H9 (cell line): ENCODE measurements at regions not wholly inside any gene's neighbourhood (a gene's known extent, or its start where the extent isn't known, plus 50 kb on each side); places are given as distances from the start of the nearest gene placed in this dataset.

Experiments
- DNase-seq: peaks from one replicate; pipeline ENCODE4 v3.0.0-alpha.2; 2017
- H2AFZ ChIP-seq: one replicate; pipeline ENCODE4 v1.6.1; 2013; ENCODE audit warnings: mild to moderate bottlenecking, low read length, control low read depth, moderate library complexity
- H2AK5ac ChIP-seq: 2 replicates; pipeline ENCODE4 v1.6.1; 2013; ENCODE audit warnings: low read length, control low read depth, mixed read lengths; ENCODE audit not compliant: insufficient read length
- H2BK120ac ChIP-seq: one replicate; pipeline ENCODE4 v1.6.1; 2013; ENCODE audit warnings: low read depth, mild to moderate bottlenecking, low read length, control low read depth, inconsistent platforms; ENCODE audit not compliant: poor library complexity, severe bottlenecking
- H2BK12ac ChIP-seq: 2 replicates; pipeline ENCODE4 v1.6.1; 2013; ENCODE audit warnings: low read length, control low read depth, mixed read lengths, low read depth; ENCODE audit not compliant: insufficient read length
- H2BK15ac ChIP-seq: 2 replicates; pipeline ENCODE4 v1.6.1; 2013; ENCODE audit warnings: low read depth, low read length, control low read depth
- H2BK20ac ChIP-seq: one replicate; pipeline ENCODE4 v1.6.1; 2013; ENCODE audit warnings: low read depth, mild to moderate bottlenecking, low read length, control low read depth, inconsistent platforms; ENCODE audit not compliant: poor library complexity, severe bottlenecking
- H2BK5ac ChIP-seq: 2 replicates; pipeline ENCODE4 v1.6.1; 2013; ENCODE audit warnings: low read length, control low read depth, mixed read lengths; ENCODE audit not compliant: insufficient read length
- H3K14ac ChIP-seq: 2 replicates; pipeline ENCODE4 v1.6.1; 2013; ENCODE audit warnings: low read length, control low read depth; ENCODE audit not compliant: insufficient read depth
- H3K18ac ChIP-seq: 2 replicates; pipeline ENCODE4 v1.6.1; 2013; ENCODE audit warnings: low read depth, mild to moderate bottlenecking, mixed read lengths, low read length, control low read depth; ENCODE audit not compliant: insufficient read length
- H3K23ac ChIP-seq: 2 replicates; pipeline ENCODE4 v1.6.1; 2013; ENCODE audit warnings: low read length, control low read depth, mixed read lengths, low read depth; ENCODE audit not compliant: insufficient read length
- H3K23me2 ChIP-seq: 2 replicates; pipeline ENCODE4 v1.6.1; 2013; ENCODE audit warnings: low read depth, mild to moderate bottlenecking, mixed read lengths, low read length, control low read depth; ENCODE audit not compliant: insufficient read length, poor library complexity, severe bottlenecking
- H3K27ac ChIP-seq: 2 replicates; pipeline ENCODE4 v1.5.1; 2013; ENCODE audit warnings: low read length, control low read depth, mixed read lengths, low read depth; ENCODE audit not compliant: insufficient read length
- H3K27me3 ChIP-seq: 2 replicates; pipeline ENCODE4 v1.6.1; 2013; ENCODE audit warnings: low read length, control low read depth, inconsistent platforms; ENCODE audit not compliant: insufficient read depth
- H3K4ac ChIP-seq: 2 replicates; pipeline ENCODE4 v1.6.1; 2013; ENCODE audit warnings: low read depth, mild to moderate bottlenecking, control low read depth, inconsistent platforms, low read length, moderate library complexity
- H3K4me1 ChIP-seq: 2 replicates; pipeline ENCODE4 v1.6.1; 2013; ENCODE audit warnings: low read length, control low read depth, inconsistent platforms; ENCODE audit not compliant: insufficient read depth
- H3K4me2 ChIP-seq: 2 replicates; pipeline ENCODE4 v1.6.1; 2013; ENCODE audit warnings: low read length, control low read depth, mixed read lengths; ENCODE audit not compliant: insufficient read length, insufficient read depth
- H3K56ac ChIP-seq: 2 replicates; pipeline ENCODE4 v1.6.1; 2013; ENCODE audit warnings: low read depth, mild to moderate bottlenecking, mixed read lengths, low read length, control low read depth; ENCODE audit not compliant: insufficient read length
- H3K79me1 ChIP-seq: 2 replicates; pipeline ENCODE4 v1.6.1; 2013; ENCODE audit warnings: low read depth, mild to moderate bottlenecking, moderate library complexity, low read length, control low read depth, inconsistent platforms; ENCODE audit not compliant: insufficient read depth, poor library complexity, severe bottlenecking
- H3K79me2 ChIP-seq: 2 replicates; pipeline ENCODE4 v1.6.1; 2013; ENCODE audit warnings: low read length, control low read depth, inconsistent platforms; ENCODE audit not compliant: insufficient read depth
- H3K9ac ChIP-seq: 2 replicates; pipeline ENCODE4 v1.6.1; 2013; ENCODE audit warnings: low read length, control low read depth, mixed read lengths; ENCODE audit not compliant: insufficient read length; ENCODE audit errors: extremely low read depth
- H3K9me3 ChIP-seq: one replicate; pipeline ENCODE4 v1.6.1; 2013; ENCODE audit warnings: low read depth, low read length, inconsistent platforms; ENCODE audit not compliant: control insufficient read depth
- H3T11ph ChIP-seq: one replicate; pipeline ENCODE4 v1.6.1; 2013; ENCODE audit warnings: mild to moderate bottlenecking, low read length, control low read depth, inconsistent platforms
- H4K20me1 ChIP-seq: one replicate; pipeline ENCODE4 v1.6.1; 2013; ENCODE audit not compliant: control insufficient read depth, insufficient read length, insufficient read depth
- H4K5ac ChIP-seq: 2 replicates; pipeline ENCODE4 v1.6.1; 2013; ENCODE audit warnings: low read depth, mild to moderate bottlenecking, mixed read lengths, low read length, control low read depth; ENCODE audit not compliant: insufficient read length
- H4K8ac ChIP-seq: replicated peaks from 2 replicates; pipeline ENCODE4 v1.6.1; 2013; ENCODE audit warnings: low read length, control low read depth, mixed read lengths, low read depth; ENCODE audit not compliant: insufficient read length
- H4K91ac ChIP-seq: 2 replicates; pipeline ENCODE4 v1.6.1; 2013; ENCODE audit warnings: low read depth, mild to moderate bottlenecking, moderate library complexity, mixed read lengths, low read length, control low read depth; ENCODE audit not compliant: insufficient read length
- H3K27ac Mint-ChIP-seq, 3 experiments: 2 replicates in 2 of 3; 3 replicates in 1 of 3; pipeline ENCODE4 v1.8.0; 2020 to 2021; ENCODE audit warnings: mixed read lengths in 3 of 3, mild to moderate bottlenecking in 1 of 3, moderate library complexity in 1 of 3
- H3K27me3 Mint-ChIP-seq: 2 replicates; pipeline ENCODE4 v1.8.0; 2021; ENCODE audit warnings: low read depth, mild to moderate bottlenecking, moderate library complexity, mixed read lengths
- H3K36me3 Mint-ChIP-seq, 3 experiments: 2 replicates in 2 of 3; 3 replicates in 1 of 3; pipeline ENCODE4 v1.8.0; 2020 to 2021; ENCODE audit warnings: low read depth in 3 of 3, mixed read lengths in 3 of 3; ENCODE audit not compliant: insufficient read depth in 1 of 3
- H3K4me1 Mint-ChIP-seq, 2 experiments: 2 replicates each; pipeline ENCODE4 v1.8.0; 2020; ENCODE audit warnings: mixed read lengths in 2 of 2
- H3K4me3 Mint-ChIP-seq, 2 experiments: 2 replicates in 1 of 2; 3 replicates in 1 of 2; pipeline ENCODE4 v1.8.0; 2020 to 2021; ENCODE audit warnings: mild to moderate bottlenecking in 2 of 2, mixed read lengths in 2 of 2, moderate library complexity in 1 of 2
- H3K9me3 Mint-ChIP-seq, 2 experiments: 2 replicates in 1 of 2; 3 replicates in 1 of 2; pipeline ENCODE4 v1.8.0; 2020; ENCODE audit warnings: mild to moderate bottlenecking in 2 of 2, mixed read lengths in 2 of 2, moderate library complexity in 1 of 2
- WGBS: extraction: QIAGEN DNeasy Blood & Tissue Kit; methylation state at CpG from one replicate; pipeline ENCODE4 v1.1.7; 2013; ENCODE audit warnings: missing lambda C conversion rate, low lambda C conversion rate, mixed read lengths; ENCODE audit not compliant: insufficient read length; ENCODE audit errors: extremely low coverage; 5-methylcytosine and 5-hydroxymethylcytosine counted together
- TF ChIP-seq, protein P1 (sequence below): fragments of 200-600 bp; sonication (generic); conservative IDR thresholded peaks from 3 replicates; pipeline ENCODE4 v1.8.0; 2021; ENCODE audit warnings: antibody characterized with exemption, mild to moderate bottlenecking

DNA sequence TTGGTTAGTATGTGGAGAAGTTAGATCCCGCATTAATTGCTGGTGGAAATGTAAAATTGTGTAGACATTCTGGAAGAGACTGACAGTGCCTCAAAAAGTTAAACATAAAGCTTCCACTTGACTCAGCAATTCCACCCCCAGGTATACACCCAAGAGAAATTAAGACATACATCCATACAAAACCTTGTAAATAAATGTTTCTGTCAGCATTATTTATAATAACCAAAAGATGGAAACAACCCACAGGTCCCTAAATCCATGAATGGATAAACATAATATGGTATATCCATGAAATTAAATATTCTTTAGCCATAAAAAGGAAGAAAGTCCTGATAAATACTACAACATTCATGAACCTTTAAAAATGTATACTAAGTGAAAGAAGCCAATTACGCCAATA lies 817.4 kb downstream of the NTRK3 start:
- H3K79me2 ChIP-seq = no peaks in the 10 kb centered on the region
- no peaks in the 10 kb centered on the region for H3K23me2 ChIP-seq
- H3K18ac ChIP-seq = no peak overlapping the region
- H3K9me3 ChIP-seq = no peaks in the 10 kb centered on the region
- H3K56ac ChIP-seq = no peak overlapping the region
- H4K91ac ChIP-seq = no peak overlapping the region
- no peaks in the 10 kb centered on the region for H3K27me3 ChIP-seq
- H2AK5ac ChIP-seq = no peak overlapping the region
- H2BK20ac ChIP-seq = no peak overlapping the region
- H3K4me2 ChIP-seq = no peak overlapping the region
- H3K27me3 Mint-ChIP-seq = no peaks in the 10 kb centered on the region
- peaks cover 3% of the 10 kb centered on the region; the same call in 1 of the 2 replicates for H3K4me1 ChIP-seq
- peaks cover 0 to 2% of the 10 kb centered on the region in 2 experiments; a peak in 2 of 5 replicates for H3K9me3 Mint-ChIP-seq
- H3K14ac ChIP-seq = no peak overlapping the region
- DNase-seq = no peak
- no peaks in the 10 kb centered on the region for H3K36me3 Mint-ChIP-seq
- H3K23ac ChIP-seq = no peak overlapping the region
- H2BK12ac ChIP-seq = no peak overlapping the region
- no peaks in the 10 kb centered on the region for H4K20me1 ChIP-seq
- H3T11ph ChIP-seq = no peak overlapping the region
- H4K8ac ChIP-seq = no peak overlapping the region
- no peak overlapping the region for H4K5ac ChIP-seq
- no peak overlapping the region for H3K4ac ChIP-seq
- no peak overlapping the region for H2AFZ ChIP-seq
- H2BK5ac ChIP-seq = no peak overlapping the region
- WGBS = no CpG with 5 or more reads among the region's 2 CpGs
- no peak overlapping the region for H2BK15ac ChIP-seq
- no peak overlapping the region for H3K27ac ChIP-seq
- TF ChIP-seq, protein P1, sequence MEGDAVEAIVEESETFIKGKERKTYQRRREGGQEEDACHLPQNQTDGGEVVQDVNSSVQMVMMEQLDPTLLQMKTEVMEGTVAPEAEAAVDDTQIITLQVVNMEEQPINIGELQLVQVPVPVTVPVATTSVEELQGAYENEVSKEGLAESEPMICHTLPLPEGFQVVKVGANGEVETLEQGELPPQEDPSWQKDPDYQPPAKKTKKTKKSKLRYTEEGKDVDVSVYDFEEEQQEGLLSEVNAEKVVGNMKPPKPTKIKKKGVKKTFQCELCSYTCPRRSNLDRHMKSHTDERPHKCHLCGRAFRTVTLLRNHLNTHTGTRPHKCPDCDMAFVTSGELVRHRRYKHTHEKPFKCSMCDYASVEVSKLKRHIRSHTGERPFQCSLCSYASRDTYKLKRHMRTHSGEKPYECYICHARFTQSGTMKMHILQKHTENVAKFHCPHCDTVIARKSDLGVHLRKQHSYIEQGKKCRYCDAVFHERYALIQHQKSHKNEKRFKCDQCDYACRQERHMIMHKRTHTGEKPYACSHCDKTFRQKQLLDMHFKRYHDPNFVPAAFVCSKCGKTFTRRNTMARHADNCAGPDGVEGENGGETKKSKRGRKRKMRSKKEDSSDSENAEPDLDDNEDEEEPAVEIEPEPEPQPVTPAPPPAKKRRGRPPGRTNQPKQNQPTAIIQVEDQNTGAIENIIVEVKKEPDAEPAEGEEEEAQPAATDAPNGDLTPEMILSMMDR = no peak
- H3K9ac ChIP-seq = no peak overlapping the region
- no peak overlapping the region for H2BK120ac ChIP-seq
- no peaks in the 10 kb centered on the region for H3K79me1 ChIP-seq
- no peak overlapping the region for H3K27ac Mint-ChIP-seq
- H3K4me1 Mint-ChIP-seq = peaks cover 4% of the 10 kb centered on the region in 2 experiments
- no peak overlapping the region for H3K4me3 Mint-ChIP-seq
